NOMO-1 treated with DMSO at 0.1 percent for 48 hours (cell line): ENCODE measurements at regions not wholly inside any gene's neighbourhood (a gene's known extent, or its start where the extent isn't known, plus 50 kb on each side); places are given as distances from the start of the nearest gene placed in this dataset.
"Not testable (repeated sequence)": the region's sequence is repeated elsewhere in the genome, so short reads cannot be mapped to it uniquely, and the experiment has no call there.

Experiments
- DNase-seq: peaks from one replicate; lab custom pipeline; 2025; ENCODE audit not compliant: unreplicated experiment; lab: John Stamatoyannopoulos, UW

- no peak for DNase-seq
These were observed 387.2 kb upstream of the RIOK2 start for GRCh38 chr5:97570242-97570641.

GRCh38 chr5:97575322-97575721 lies 392.3 kb upstream of the RIOK2 start:
- DNase-seq = no peak

- DNase-seq = no peak
These were observed 393.9 kb upstream of the RIOK2 start for GRCh38 chr5:97576956-97577355.

- not testable (repeated sequence) for DNase-seq
These were observed 396.9 kb upstream of the RIOK2 start for GRCh38 chr5:97579977-97580376.

- DNase-seq = no peak
These were observed 397.7 kb upstream of the RIOK2 start for GRCh38 chr5:97580746-97581145.

GRCh38 chr5:97591781-97592180 lies 408.7 kb upstream of the RIOK2 start:
- no peak for DNase-seq

- DNase-seq = no peak
These were observed 417.4 kb upstream of the RIOK2 start for GRCh38 chr5:97600486-97600885.

- no peak for DNase-seq
These were observed 418.6 kb upstream of the RIOK2 start for GRCh38 chr5:97601651-97602050.

- no peak for DNase-seq
These were observed 423.5 kb upstream of the RIOK2 start for GRCh38 chr5:97606531-97606930.

- no peak for DNase-seq
These were observed 425.5 kb upstream of the RIOK2 start for GRCh38 chr5:97608501-97608900.

- DNase-seq = no peak
These were observed 435.7 kb upstream of the RIOK2 start for GRCh38 chr5:97618721-97619120.

GRCh38 chr5:97623441-97623840 lies 440.4 kb upstream of the RIOK2 start:
- DNase-seq = no peak

GRCh38 chr5:97624886-97625285 lies 441.8 kb upstream of the RIOK2 start:
- DNase-seq = no peak

- DNase-seq = no peak
These were observed 444.2 kb upstream of the RIOK2 start for GRCh38 chr5:97627272-97627671.

- no peak for DNase-seq
These were observed 445.0 kb upstream of the RIOK2 start for GRCh38 chr5:97628031-97628430.

- DNase-seq = no peak
These were observed 445.8 kb upstream of the RIOK2 start for GRCh38 chr5:97628807-97629206.

GRCh38 chr5:97629276-97629675 lies 446.2 kb upstream of the RIOK2 start:
- no peak for DNase-seq

- DNase-seq = no peak
These were observed 452.5 kb upstream of the RIOK2 start for GRCh38 chr5:97635553-97635952.

GRCh38 chr5:97636766-97637165 lies 453.7 kb upstream of the RIOK2 start:
- no peak for DNase-seq

- no peak for DNase-seq
These were observed 458.0 kb upstream of the RIOK2 start for GRCh38 chr5:97641081-97641480.

GRCh38 chr5:97644206-97644605 lies 461.2 kb upstream of the RIOK2 start:
- DNase-seq = no peak

GRCh38 chr5:97644896-97645295 lies 461.8 kb upstream of the RIOK2 start:
- DNase-seq = no peak

- no peak for DNase-seq
These were observed 474.2 kb upstream of the RIOK2 start for GRCh38 chr5:97657239-97657638.
